Frontal cortex (tissue), 3 donors: ENCODE measurements at regions not wholly inside any gene's neighbourhood (a gene's known extent, or its start where the extent isn't known, plus 50 kb on each side); places are given as distances from the start of the nearest gene placed in this dataset.

Source experiments
- DNase-seq, 2 donors: peaks; one replicate each; pipeline ENCODE4 v3.0.0; 2012; ENCODE audit warnings: low spot score in 2 of 2
- FAIRE-seq: peaks from 2 replicates; lab custom pipeline; 2012; peaks lifted over from hg19 to GRCh38; lab: Jason Lieb, UNC
- donor health status: control.
- donor health status: control.
- donor health status: control.

DNA sequence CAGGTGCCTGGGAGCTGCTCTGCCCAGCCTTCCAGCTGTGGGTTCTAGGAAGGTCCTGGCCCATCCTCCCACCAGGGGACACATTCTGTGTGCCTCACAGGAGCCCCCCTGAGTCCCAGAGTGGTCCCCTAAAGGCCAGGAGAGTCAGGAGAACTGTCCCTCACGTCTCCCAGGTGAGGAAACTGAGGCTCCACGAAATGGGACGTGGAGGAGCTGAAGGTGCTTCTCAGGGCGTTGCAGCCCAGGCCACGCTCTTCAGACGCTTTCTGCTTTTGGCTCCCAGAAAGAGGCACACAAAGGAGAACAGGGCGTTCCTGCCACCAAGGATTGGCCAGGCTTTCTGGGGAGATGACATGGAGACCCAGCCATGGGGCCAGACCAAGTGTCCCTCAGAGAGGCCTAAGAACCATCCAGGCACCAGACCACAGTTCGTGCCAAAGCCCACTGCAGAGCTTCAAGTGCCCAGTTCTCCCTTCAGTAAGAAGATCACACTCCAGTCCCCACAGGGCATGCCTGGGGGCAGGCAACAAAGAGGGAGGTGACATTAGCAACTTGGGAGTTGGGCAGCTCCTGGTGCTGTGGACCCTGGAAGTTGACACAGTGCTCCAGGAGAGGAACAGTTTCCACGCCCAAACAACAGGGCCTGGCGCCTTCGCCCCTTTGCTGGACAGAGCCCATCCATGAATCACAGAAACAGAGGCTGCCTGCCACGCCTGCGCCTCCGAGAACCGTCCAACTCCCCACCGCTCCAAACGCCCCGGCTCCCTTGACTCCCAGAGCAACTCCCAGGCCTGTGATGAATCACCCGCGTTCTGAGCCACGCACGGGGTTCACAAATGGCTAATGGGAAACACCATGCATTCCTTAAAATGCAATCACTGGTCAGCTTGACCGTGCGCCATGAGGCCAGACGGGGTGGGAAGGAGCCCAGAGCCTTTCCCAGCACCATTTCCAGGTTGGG is 589.2 kb downstream of the BRD1 start:
- DNase-seq, result no peak
- no peak for FAIRE-seq

DNA sequence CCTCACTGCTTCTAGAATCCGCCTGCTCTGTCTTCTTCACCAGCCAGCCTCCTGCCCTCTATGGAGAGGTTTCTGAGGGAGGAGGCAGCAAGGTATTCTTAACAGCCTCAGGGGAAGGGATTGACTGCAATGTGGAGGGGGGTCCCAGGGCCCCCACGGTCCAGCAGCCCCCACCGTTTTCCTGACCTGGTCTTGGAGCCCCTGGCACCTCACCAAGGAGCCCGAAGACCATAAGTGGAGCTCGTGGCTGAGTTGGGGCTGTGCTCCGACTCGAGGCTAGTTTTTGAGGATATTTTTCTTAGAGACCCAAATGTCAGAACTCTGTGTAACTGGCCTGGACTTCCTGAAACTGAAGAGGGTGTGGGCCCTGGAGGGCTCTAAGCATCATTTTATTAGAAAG is 590.0 kb downstream of the BRD1 start:
- DNase-seq (no peak), FAIRE-seq (no peak)

- DNase-seq, result no peak
- FAIRE-seq, result no peak
Measured at GRCh38 chr22:49237279-49237678, 590.4 kb downstream of the BRD1 start.

- no peak for FAIRE-seq
- DNase-seq, result no peak
Measured at GRCh38 chr22:49236541-49237075, 591.1 kb downstream of the BRD1 start.

GRCh38 chr22:49235463-49236300 is 592.0 kb downstream of the BRD1 start:
- DNase-seq (no peak), FAIRE-seq (no peak)

DNA sequence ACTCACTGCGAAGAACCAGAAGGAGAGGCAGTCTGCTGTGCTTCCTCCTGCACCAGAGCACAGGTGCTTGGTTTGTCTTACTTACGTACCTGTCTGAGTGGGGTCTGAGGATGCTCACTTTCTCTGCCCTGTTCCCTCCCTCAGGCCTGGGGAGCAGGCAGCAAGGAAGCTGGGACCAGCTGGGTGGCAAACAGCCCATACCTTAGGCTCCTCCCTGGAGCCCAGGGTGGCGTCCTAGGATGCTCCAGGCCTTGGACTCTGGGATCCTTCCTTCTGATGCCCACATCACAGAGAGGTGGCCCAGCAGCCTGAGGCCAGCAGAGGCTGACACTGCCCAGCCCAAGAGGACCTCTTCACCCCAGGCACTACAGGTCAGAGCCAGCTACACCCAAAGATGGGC is 593.2 kb downstream of the BRD1 start:
- DNase-seq, result no peak
- FAIRE-seq, result no peak

DNA sequence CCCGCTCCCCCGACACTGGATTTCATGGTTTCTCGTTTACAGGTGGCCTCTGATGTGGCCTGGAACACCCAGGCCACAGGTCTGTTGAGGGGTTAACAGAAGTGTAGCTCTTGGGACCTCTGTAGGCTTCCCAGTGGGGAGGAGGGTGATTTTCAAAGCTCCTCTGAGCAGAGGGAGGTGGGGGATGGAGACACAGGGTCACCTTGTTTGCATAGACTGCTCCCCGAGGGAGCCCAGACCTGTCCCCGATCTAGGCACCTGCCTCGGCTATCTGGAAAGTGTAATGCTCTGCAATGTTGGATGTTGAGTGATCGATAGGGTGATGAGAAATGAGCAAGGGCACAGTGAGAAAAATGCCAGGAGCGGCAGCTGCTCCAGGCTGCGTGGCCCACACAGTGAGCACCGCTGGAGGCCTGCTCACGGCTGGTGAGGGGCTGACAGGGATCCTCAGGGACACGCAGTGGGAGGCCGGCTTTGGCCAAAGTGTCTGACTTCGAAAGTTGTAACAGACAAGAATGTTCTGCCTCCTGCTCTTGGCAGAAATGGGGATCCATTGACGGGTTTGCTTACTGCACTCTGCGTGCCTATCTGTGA is 594.1 kb downstream of the BRD1 start:
- FAIRE-seq (no peak), DNase-seq (no peak)

GRCh38 chr22:49232319-49233067 is 595.2 kb downstream of the BRD1 start:
- FAIRE-seq (no peak), DNase-seq (no peak)

- no peak for DNase-seq
- no peak for FAIRE-seq
Measured at GRCh38 chr22:49230194-49230577, 597.5 kb downstream of the BRD1 start.

DNA sequence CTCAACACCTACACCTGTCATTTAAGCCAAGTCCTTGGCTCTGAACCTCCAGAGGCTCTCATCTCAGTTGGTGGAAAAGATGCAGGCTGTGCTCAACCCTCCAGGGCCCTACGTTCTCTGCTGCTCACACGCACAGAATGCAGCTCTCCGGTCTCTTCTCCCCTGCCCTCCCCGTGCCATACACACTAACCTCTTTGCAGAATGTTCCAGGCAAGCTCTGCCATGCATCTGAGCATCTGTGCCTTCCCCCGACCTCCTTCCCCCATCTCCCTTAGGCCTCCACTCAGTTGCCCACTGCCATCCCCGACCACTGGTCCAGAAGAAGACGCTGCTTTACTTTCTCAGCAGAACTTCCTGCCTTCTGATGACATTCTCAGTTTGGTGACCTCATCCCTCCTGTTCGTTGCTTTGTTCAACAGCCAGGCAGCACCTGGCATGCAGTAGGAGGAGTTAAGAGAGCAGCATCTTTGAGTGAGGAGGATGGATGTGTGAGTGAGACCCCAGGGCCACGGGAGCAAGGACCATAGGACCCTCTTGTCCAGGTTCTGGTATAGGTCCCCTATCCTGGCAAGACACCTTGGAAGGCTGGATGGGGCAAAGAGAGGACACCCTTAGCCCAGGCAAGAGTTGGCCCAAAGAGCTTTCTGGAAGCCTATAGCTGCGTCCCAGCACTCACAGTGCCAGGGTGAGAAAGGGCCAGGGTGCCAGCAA is 598.0 kb downstream of the BRD1 start:
- FAIRE-seq, result no peak

DNA sequence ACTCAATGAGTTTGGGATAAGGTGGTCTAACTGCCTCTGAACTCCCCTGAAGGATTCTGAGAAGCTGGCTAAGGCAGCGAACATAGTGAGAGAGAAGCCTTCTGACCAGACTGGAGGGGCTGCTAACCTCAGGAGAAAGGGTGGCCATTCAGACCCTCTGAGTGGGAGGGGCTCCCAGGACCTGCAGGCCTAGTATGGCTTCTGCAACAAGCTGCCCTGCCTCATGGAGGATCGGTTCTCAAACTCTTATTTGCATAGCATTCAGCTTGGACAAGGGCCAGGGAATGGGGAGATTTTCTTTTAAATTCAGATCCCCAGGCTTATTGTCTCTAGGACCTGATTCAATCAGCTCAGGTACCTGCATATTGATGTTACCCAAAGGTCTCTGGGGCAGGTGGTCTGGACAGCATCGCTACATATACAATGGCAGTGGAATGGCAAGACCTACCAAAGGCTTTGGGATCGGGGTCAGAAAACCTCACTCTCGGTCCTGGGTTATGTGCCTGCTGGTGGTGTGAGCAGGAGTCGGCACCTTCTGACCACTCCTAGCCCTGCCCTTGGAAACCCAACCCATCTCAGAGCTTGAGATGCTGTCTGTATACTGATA is 599.1 kb downstream of the BRD1 start:
- DNase-seq, result no peak

More for the DNA sequence above, 598.0 kb downstream of the BRD1 start:
- no peak for DNase-seq

DNA sequence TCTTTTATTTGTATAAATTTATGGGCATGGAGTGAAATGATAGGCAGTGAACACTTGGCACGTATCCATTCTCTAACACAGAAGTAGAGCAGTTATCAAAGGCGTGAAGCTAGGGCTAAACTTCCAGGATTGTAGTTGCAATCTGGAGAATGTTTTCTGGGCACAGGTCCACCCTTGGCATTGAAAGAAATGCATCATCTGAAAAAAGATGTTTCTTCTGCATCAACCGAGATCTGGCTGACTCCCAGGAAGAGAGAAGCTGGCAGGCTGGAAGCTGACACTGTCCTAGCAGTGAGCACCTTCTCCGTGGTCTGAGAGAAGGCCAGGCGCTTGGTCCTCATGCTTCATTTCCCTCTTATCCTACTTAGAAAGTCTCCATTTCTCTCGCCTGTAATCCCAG is 600.0 kb downstream of the BRD1 start:
- FAIRE-seq, result no peak
- no peak for DNase-seq

More for the DNA sequence above, 599.1 kb downstream of the BRD1 start:
- FAIRE-seq, result no peak

DNA sequence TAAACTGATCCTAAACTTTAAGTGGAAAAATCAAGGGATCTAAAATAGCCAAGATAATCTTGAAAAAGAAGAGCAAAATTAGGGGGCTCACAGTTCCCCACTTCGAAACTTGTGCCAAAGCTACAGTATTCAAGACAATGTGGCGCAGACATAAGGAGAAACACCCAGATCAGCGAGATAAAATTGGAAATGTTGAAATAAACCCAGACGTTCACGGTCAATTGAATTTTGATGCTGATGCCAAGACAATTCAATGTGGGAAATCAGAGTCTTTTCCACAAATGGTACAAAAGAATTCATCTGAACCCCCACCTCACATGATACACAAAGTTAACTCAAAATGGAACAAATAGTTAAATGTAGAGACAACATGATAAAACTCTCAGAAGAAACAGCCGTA is 601.6 kb downstream of the BRD1 start:
- no peak for DNase-seq
- no peak for FAIRE-seq

DNA sequence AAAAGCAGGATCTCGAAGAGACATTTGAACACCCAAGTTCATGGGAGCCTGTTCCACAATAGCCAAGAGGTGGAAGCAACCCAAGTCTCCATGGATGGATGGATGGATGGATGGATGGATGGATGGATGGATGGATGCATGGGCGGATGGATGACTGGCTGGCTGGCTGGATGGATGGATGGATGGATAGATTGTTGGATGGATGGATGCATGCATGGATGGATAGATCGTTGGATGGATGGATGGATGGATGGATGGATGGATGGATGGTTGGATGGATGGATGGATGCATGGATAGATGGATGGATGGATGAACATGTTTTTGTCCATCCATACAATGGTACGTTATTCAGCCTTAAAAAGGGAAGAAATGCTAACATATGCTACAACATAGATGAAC is 603.4 kb downstream of the BRD1 start:
- FAIRE-seq, result no peak
- DNase-seq, result no peak

- no peak for FAIRE-seq
- DNase-seq, result no peak
Measured at GRCh38 chr22:49218142-49218541, 609.5 kb downstream of the BRD1 start.

DNA sequence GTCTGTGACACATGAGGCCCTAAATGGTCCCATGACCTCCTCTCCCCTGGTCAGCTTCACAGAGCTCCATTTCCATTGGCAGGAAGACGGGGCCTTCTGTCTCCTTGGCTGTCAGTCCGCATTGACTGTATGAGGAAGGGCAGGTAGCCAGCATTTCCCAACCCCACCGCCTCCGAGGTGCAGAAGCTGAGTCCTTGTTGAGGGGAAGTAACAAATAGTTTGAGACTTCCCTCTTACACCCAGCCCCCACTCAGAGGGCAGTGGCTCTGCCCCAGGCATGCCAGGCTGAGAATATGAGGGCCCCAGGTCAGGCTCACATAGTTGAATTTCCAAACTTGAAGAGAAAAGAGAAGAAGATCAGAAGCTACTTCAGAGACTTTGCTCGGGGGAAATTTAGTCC is 611.1 kb downstream of the BRD1 start:
- FAIRE-seq (no peak), DNase-seq (no peak)

DNA sequence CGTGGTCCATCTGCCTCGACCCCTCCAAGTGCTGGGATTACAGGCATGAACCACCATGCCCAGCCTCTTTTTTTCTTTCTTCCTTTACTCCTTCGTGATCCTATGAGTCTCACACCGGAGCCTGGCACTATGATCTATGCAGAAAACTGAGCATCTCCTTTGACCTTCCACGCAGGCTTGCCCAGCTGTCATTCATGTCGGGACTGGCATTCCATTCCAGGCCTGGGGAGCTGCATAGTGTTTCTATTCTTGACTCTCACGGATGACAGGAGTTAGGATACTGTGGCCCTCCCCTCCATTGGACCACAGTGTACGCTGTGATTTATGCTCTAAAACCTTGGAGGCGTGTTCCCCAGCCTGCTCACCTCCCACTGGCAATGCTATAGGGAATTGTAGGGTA is 611.8 kb downstream of the BRD1 start:
- FAIRE-seq (no peak), DNase-seq (no peak)

DNA sequence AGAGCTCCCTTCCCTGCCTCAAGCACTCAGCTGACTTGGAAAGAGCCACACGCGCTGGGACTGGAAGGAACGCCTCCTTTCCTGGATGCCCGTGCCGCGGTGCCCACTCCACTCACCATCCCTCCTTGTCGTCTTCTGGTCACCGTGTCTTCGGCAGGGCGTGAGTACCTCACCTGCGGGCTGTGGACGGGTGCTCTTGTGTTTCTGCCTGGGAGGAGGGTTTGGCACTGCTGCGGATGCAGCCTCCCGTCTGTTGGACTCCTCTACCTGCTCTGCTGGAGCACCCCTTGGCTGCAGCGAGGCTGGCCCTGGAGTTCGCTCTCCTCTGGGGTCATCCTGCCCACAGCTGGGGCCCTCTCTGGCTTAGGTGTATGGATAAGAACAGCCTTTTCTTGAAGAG is 612.7 kb downstream of the BRD1 start:
- FAIRE-seq, result no peak
- DNase-seq, result no peak
